HG03095 (cell line): ENCODE measurements at regions not wholly inside any gene's neighbourhood (a gene's known extent, or its start where the extent isn't known, plus 50 kb on each side); places are given as distances from the start of the nearest gene placed in this dataset.

Experiments
- ATAC-seq: cut with Tn5 transposase; IDR thresholded peaks from one replicate; pipeline ENCODE4 v1.9.1; 2021; ENCODE audit warnings: moderate library complexity; ENCODE audit not compliant: unreplicated experiment

- no peak for ATAC-seq
These were observed 448.9 kb upstream of the ADGRL2 start for GRCh38 chr1:81351864-81352263.

- ATAC-seq: no peak
These were observed 451.4 kb upstream of the ADGRL2 start for GRCh38 chr1:81349194-81349965.

- ATAC-seq: no peak
These were observed 455.6 kb upstream of the ADGRL2 start for GRCh38 chr1:81345110-81345509.

GRCh38 chr1:81340239-81340638 is 460.5 kb upstream of the ADGRL2 start:
- ATAC-seq: no peak

DNA sequence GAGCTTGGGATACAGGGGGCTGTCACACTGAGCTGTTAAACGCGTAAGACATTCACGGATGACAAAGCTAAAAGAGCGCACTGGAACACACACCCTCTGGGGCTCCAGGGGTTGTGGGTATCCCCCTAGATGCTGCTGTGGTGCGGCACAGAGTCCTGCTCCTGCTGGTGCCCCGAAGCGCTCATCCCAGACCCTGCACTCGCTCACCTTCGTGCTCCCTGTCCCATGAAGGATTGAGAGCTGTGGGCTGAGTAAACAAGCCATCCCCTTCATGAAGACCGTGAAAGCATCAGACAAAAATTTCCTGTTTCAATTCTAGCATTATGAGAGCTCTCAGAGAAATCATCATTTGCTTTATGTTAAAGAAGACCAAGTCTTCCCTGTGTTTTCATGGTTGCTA is 463.5 kb upstream of the ADGRL2 start:
- ATAC-seq: no peak

DNA sequence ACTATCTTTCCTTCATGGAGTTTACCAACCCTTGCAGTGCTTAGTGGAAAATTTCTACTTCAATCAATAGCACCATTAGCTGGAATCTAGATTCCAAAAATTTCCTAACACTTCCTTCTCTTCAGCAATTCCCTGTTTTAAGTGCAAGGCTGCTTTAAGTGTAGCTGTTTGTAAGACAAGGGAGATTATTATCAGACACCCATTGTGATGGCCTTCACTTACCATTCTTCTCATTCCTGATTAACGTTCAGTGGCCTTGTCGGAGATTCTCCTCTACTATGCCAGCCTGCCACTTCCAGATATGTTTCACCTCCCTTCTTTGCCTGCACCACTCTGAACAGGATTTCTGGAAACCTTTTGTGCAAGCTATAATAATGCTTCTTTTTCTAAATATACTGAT is 464.9 kb upstream of the ADGRL2 start:
- no peak for ATAC-seq

GRCh38 chr1:81330521-81330920 is 470.2 kb upstream of the ADGRL2 start:
- ATAC-seq: no peak

DNA sequence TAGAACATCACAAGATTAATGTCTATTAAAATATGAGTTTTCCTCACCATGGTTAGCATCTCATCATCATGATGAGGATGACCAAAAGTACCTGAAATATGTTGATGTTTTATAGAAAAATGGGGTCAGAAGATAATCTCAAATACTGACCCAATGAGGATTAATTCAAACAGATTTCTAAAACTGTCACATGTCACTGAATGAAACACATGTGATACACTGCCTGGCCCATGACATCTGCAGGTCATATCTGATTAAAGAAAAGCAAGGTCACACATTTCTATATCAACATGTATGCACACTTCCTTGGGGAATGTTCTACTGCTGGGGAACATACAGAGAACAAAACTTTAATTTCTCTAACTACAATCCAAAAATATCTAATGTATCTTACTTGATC is 470.6 kb upstream of the ADGRL2 start:
- no peak for ATAC-seq

DNA sequence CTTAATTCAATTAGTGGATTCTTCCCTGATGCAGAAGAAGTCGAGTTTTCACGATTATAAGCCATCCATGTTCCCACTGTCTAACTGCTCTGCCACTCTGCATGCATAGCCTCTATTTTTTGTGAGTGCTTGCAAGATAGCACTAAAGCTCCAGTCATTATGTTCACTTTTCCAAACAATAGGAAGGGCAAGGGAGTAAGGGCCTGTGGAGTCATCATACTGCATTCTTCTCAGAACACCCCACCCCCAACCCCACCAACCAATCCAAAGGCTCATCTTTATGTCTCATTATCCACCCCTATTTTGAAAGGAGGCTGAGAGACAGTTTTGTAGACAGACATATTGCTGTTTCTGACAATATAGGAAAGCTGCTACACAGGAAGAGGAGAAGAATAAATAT is 471.7 kb upstream of the ADGRL2 start:
- ATAC-seq: no peak

DNA sequence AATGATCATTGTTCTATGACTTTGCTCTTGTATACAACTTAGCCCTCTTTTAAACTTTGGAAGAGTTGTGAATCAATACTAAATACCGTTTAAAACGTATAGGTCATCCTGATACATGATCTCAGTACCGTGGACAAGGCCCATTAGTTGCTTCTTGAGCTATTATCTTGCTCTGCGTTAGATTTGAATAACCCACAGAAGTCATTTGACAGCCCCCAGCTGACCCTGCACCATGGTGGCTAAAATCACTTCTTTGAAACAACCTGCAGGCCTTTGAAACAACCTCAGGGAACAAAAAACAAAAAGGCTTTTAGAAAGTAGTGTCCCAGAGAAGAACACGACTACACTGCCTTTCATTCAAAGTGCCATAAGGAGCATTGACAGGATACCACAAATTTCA is 473.0 kb upstream of the ADGRL2 start:
- no peak for ATAC-seq

DNA sequence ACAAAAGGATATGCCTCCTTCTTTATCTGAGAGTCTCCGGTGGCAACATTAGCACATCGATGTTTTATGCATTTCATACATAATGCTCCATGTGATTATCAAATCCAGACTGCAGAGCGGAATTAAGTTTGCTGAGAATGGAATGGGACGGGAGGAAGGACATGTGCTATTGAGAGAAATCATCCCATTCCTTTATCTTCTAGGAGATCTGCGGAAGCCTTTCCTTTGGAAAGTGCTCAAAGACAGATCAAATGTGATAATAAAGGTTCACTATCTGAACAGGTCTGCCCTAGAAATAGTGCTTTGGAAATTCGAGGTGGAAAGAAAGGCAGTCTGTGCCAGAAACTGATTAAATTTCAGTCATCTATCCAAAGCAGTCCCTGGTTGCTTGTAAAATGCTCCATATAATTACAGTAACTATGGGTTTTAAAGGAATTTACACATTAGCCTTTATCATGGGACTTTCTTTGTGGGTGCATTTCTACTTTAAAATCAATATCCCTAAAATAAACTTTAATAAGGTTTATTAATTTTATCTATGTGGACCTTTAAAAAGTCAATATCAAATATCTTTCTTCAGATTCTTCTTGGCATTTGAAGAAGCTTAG is 473.5 kb upstream of the ADGRL2 start:
- ATAC-seq: no peak

DNA sequence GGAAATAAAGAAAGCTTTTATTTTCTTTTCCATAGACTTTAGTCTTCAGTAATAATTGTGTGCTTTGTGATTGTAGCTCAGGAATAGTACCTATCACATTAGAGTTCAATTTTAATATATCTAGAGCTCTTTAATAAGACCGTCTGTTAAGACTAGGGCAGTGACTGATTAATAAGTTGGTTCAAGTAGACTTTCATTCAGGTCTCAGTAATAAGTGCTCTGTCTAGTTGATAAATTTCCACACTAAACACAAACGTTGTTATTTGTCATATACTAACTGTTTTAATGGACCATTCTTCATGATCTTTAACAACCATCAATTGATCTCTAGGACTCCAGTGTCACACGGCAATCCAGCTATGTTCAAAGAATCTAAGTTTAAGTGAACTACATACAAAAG is 474.5 kb upstream of the ADGRL2 start:
- no peak for ATAC-seq

- ATAC-seq: no peak
These were observed 475.3 kb upstream of the ADGRL2 start for GRCh38 chr1:81325397-81325796.

DNA sequence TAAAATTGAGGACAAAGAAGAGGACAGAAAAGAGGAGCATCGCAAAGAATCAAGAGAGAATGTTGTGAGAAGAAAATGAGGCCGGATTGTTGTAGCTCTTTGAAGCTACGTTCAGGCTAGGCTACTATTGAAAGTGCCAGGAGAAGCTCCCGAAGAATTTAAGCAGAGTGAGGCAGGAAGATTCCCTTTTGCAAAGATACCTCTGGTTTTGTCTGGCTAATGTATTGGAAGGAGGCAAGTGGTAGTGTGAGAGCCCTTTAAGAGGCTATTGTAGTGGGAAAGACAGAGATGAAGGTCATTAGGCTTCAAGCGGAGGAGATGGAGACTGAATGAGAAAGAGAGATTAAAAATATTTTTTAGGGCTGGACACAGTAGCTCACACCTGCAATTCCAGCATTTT is 476.9 kb upstream of the ADGRL2 start:
- ATAC-seq: no peak

DNA sequence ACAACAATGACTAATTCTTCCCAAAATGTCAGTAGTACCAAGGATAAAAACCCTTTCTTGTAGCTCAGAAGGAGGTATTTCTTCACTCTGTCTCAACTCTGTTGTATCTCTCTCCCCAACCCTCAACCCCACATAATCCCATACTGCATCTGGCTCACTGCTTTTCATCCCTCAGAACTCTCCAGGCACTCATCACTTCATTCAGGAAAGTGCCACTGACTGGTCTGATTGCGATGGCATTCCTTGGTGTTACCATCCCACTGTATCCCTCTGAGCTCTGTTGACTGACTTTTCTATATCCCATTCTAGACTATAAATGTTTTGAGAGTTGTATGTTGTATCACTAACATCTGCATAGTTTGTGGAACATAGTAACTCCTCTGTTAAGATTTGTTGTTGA is 483.5 kb upstream of the ADGRL2 start:
- no peak for ATAC-seq

DNA sequence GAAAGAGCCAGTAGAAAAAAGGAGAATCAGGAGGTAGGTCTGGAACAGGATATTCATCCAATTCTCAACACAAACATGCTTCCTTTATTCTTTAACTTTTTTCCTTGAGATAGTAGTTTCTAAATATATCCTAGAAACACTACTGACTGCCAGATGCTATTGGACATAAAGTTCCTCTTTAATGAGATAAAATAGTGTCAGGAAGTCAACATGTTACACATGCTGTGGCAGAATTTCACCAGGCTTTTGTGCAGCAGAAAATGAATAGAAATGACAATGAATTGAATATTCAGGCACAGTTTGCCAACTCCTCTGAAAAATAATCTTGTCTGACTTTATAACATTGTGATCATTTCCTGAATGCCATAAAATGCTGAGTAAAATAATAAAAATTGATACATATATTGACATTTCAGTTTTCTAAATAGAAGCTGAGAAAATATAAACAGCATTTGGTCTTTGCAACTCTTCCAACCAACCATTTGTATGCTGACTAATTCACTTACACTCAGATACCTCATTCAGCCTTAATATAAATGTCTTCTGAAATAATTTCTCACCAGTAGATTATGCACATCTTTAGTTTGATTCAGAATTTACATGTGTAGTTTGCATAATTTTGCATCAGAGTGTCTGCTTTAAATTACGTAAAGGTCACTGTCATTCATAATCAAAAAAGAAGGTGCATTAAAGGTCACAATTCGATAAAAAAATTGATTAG is 486.1 kb upstream of the ADGRL2 start:
- ATAC-seq: no peak

GRCh38 chr1:81313289-81313688 is 487.4 kb upstream of the ADGRL2 start:
- no peak for ATAC-seq

DNA sequence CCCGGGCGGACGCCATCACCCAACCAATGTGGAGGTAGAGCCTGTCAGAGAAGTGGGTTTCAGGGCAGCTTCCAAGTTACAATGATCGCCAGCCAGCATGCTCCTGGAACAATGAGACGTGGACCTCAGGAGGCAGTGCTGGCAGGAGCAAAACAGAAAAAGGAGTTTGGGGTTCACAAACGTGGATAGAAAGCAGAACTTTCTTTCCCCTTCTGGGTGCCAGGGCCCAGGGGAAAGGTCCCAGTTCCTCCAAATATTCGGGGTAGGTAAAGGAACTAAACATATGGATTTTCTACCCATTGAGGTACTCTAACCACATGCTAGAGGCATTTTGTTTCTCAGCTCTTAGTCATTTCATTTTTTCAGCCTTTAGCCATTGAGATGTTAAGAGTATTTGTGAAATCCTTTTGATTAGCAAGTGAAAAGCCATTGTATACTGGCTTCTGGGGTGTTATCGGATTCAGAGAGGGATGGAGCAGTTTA is 488.4 kb upstream of the ADGRL2 start:
- ATAC-seq: no peak

DNA sequence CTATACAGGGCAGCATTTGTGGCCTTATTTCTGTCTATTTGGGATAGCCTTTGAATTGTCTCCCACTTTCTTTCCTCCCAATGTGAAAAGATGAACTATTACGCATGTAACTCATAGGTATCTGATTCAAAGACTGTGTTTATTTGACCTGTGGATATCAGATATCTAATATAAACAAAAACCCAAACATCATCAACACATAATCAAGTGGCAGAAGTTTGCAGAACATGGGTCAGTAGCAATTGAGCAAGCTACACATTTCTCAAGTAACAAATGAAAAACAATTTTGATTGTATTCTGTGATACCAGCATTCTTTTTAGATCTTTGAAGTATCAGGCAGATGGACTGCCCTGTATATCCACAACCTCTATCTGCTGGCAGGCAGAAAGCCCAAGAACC is 490.5 kb upstream of the ADGRL2 start:
- ATAC-seq: no peak

- ATAC-seq: no peak
These were observed 492.5 kb upstream of the ADGRL2 start for GRCh38 chr1:81308191-81308590.

DNA sequence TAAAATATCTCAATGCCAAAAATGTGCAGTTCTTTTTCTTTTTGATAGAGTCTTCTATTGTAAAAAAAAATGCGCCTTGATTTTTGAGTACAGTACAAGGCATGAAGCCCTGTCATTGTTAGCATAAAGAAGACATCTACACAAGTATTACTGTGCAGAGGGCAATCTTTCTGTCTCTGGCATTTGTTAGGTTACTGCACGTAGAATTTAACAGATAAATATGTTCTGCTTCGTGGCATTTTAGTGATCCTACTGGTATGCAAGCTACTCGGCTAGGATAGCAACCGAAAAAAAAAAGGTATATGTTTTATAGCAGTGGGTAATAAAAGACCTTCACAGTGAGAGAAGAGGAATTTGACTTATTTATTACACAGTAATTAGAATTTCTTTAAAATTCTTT is 492.9 kb upstream of the ADGRL2 start:
- no peak for ATAC-seq

- ATAC-seq: no peak
These were observed 494.7 kb upstream of the ADGRL2 start for GRCh38 chr1:81305997-81306452.
